CD4-positive, alpha-beta memory T cell (primary cell): ENCODE measurements at regions not wholly inside any gene's neighbourhood (a gene's known extent, or its start where the extent isn't known, plus 50 kb on each side); places are given as distances from the start of the nearest gene placed in this dataset.

ENCODE experiments used
- CTCF ChIA-PET: fragments of 350-600 bp; sonication (Branson Sonifier 250); formaldehyde crosslinking; loops from one replicate; lab custom pipeline; 2021; ENCODE audit warnings: inconsistent platforms; ENCODE audit not compliant: partially characterized antibody; lab: Charles Lee
- POLR2A ChIA-PET: fragments of 350-600 bp; sonication (Branson Sonifier 250); formaldehyde crosslinking; loops from one replicate; lab custom pipeline; 2021; ENCODE audit not compliant: partially characterized antibody; lab: Charles Lee
- DNase-seq, 5 donors: peaks; one replicate each; pipeline versions ENCODE4 v3.0.0 to v3.0.0-alpha.2; 2020 to 2022; ENCODE audit warnings: mixed read lengths in 1 of 5
- H3K27ac ChIP-seq: one replicate; pipeline ENCODE4 v1.7.0; 2013; ENCODE audit warnings: low read depth, low read length
- H3K27me3 ChIP-seq: 2 replicates; pipeline ENCODE4 v1.7.0; 2013; ENCODE audit warnings: mild to moderate bottlenecking, low read length, moderate library complexity; ENCODE audit not compliant: insufficient read depth
- H3K36me3 ChIP-seq: 2 replicates; pipeline ENCODE4 v1.7.0; 2013; ENCODE audit warnings: mild to moderate bottlenecking, low read length, moderate library complexity; ENCODE audit not compliant: insufficient read depth
- H3K4me1 ChIP-seq: 2 replicates; pipeline ENCODE4 v1.7.0; 2013; ENCODE audit warnings: mild to moderate bottlenecking, low read length, moderate library complexity; ENCODE audit not compliant: insufficient read depth
- H3K4me3 ChIP-seq, 2 donors: one replicate each; pipeline ENCODE4 v1.7.0; 2013; ENCODE audit warnings: low read length in 2 of 2, mild to moderate bottlenecking in 1 of 2
- H3K9me3 ChIP-seq, 2 donors: one replicate each; pipeline ENCODE4 v1.7.0; 2013; ENCODE audit warnings: low read length in 2 of 2, control low read depth in 1 of 2; ENCODE audit not compliant: control insufficient read depth in 1 of 2
- H3K27ac Mint-ChIP-seq, 7 donors: one replicate each; pipeline ENCODE4 v1.8.0; 2020 to 2021; ENCODE audit warnings: mixed read lengths in 7 of 7, mild to moderate bottlenecking in 6 of 7, inconsistent platforms in 3 of 7, moderate library complexity in 3 of 7
- H3K27me3 Mint-ChIP-seq, 2 donors: one replicate each; pipeline ENCODE4 v1.8.0; 2020 to 2021; ENCODE audit warnings: mixed read lengths in 2 of 2
- H3K36me3 Mint-ChIP-seq, 2 donors: one replicate each; pipeline ENCODE4 v1.8.0; 2020 to 2021; ENCODE audit warnings: mixed read lengths in 2 of 2, inconsistent platforms in 1 of 2, mild to moderate bottlenecking in 1 of 2
- H3K4me1 Mint-ChIP-seq, 4 donors: one replicate each; pipeline ENCODE4 v1.8.0; 2020 to 2021; ENCODE audit warnings: mixed read lengths in 4 of 4, mild to moderate bottlenecking in 1 of 4
- H3K4me3 Mint-ChIP-seq, 8 donors: one replicate each; pipeline ENCODE4 v1.8.0; 2020 to 2021; ENCODE audit warnings: mixed read lengths in 8 of 8, mild to moderate bottlenecking in 7 of 8, moderate library complexity in 6 of 8, inconsistent platforms in 3 of 8
- H3K9me3 Mint-ChIP-seq, 8 donors: one replicate each; pipeline ENCODE4 v1.8.0; 2020 to 2021; ENCODE audit warnings: mixed read lengths in 8 of 8, mild to moderate bottlenecking in 5 of 8, inconsistent platforms in 3 of 8, moderate library complexity in 1 of 8
- intact Hi-C: fragments of 100-400 bp; cut with micrococcal nuclease; formaldehyde crosslinking; loops from one replicate; pipeline ENCODE4 v1.15.1; 2023

GRCh38 chr18:78868330-78869316 is 111.0 kb upstream of the SALL3 start:
- H3K36me3 ChIP-seq: no peaks in the 10 kb centered on the region
- no peak overlapping the region for H3K4me3 Mint-ChIP-seq
- ChIA-PET CTCF (no interaction called here), POLR2A (no interaction called here)
- DNase-seq: no peak
- no peak overlapping the region for H3K27ac ChIP-seq
- no peaks in the 10 kb centered on the region for H3K9me3 Mint-ChIP-seq
- H3K4me1 ChIP-seq: no peaks in the 10 kb centered on the region
- intact Hi-C loops: no loop called here
- no peaks in the 10 kb centered on the region for H3K36me3 Mint-ChIP-seq
- no peaks in the 10 kb centered on the region for H3K27me3 ChIP-seq
- no peaks in the 10 kb centered on the region for H3K4me1 Mint-ChIP-seq
- H3K27me3 Mint-ChIP-seq: no peaks in the 10 kb centered on the region
- H3K4me3 ChIP-seq: no peak overlapping the region
- no peak overlapping the region for H3K27ac Mint-ChIP-seq
- H3K9me3 ChIP-seq: no peaks in the 10 kb centered on the region

GRCh38 chr18:78871618-78872017 is 108.0 kb upstream of the SALL3 start:
- Histone ChIP-seq H3K27me3 (no peaks in the 10 kb centered on the region), H3K27ac (no peak overlapping the region), H3K9me3 (no peaks in the 10 kb centered on the region), H3K36me3 (no peaks in the 10 kb centered on the region), H3K4me1 (no peaks in the 10 kb centered on the region), H3K4me3 (no peak overlapping the region)
- H3K27me3 Mint-ChIP-seq: peaks cover 0 to 3% of the 10 kb centered on the region in 2 donors
- ChIA-PET POLR2A (no interaction called here), CTCF (no interaction called here)
- H3K27ac Mint-ChIP-seq: no peak overlapping the region
- H3K4me3 Mint-ChIP-seq: no peak overlapping the region
- intact Hi-C loops: no loop called here
- DNase-seq: no peak
- peaks cover 0 to 1% (median 0%) of the 10 kb centered on the region in 4 donors for H3K4me1 Mint-ChIP-seq
- no peaks in the 10 kb centered on the region for H3K9me3 Mint-ChIP-seq
- no peaks in the 10 kb centered on the region for H3K36me3 Mint-ChIP-seq

- H3K9me3 ChIP-seq: no peaks in the 10 kb centered on the region
- H3K9me3 Mint-ChIP-seq: no peaks in the 10 kb centered on the region
- no peak overlapping the region for H3K27ac ChIP-seq
- H3K36me3 ChIP-seq: no peaks in the 10 kb centered on the region
- no peak for DNase-seq
- H3K4me1 Mint-ChIP-seq: peaks cover 0 to 1% (median 0%) of the 10 kb centered on the region in 4 donors
- H3K4me3 Mint-ChIP-seq: no peak overlapping the region
- no peaks in the 10 kb centered on the region for H3K36me3 Mint-ChIP-seq
- no peaks in the 10 kb centered on the region for H3K27me3 ChIP-seq
- ChIA-PET POLR2A (no interaction called here), CTCF (no interaction called here)
- intact Hi-C loops: no loop called here
- no peak overlapping the region for H3K4me3 ChIP-seq
- H3K27ac Mint-ChIP-seq: no peak overlapping the region
- no peaks in the 10 kb centered on the region for H3K4me1 ChIP-seq
- peaks cover 0 to 10% of the 10 kb centered on the region in 2 donors for H3K27me3 Mint-ChIP-seq
Observed at GRCh38 chr18:78873926-78874500, 105.6 kb upstream of the SALL3 start.

- Mint-ChIP-seq H3K4me3 (no peak overlapping the region), H3K27ac (peak overlapping the region in 1 of 7 donors; percentile 85), H3K36me3 (no peaks in the 10 kb centered on the region), H3K9me3 (peaks cover 0 to under 1% (median 0%) of the 10 kb centered on the region in 8 donors), H3K27me3 (peaks cover 0 to 12% of the 10 kb centered on the region in 2 donors), H3K4me1 (peaks cover 0 to 1% (median 0%) of the 10 kb centered on the region in 4 donors)
- H3K36me3 ChIP-seq: no peaks in the 10 kb centered on the region
- CTCF ChIA-PET: interaction anchor here (1.3 kb wide), 1 partner anchor 373 kb away, joined by 4 read pairs; no protein-coding TSS in a partner anchor
- H3K4me1 ChIP-seq: no peaks in the 10 kb centered on the region
- no peaks in the 10 kb centered on the region for H3K27me3 ChIP-seq
- POLR2A ChIA-PET: no interaction called here
- no peaks in the 10 kb centered on the region for H3K9me3 ChIP-seq
- peak in 3 of 5 donors; percentile 5 to 12 (median 10) for DNase-seq
- no peak overlapping the region for H3K27ac ChIP-seq
- intact Hi-C loops: no loop called here
- H3K4me3 ChIP-seq: no peak overlapping the region
Observed at GRCh38 chr18:78875016-78875777, 104.4 kb upstream of the SALL3 start.

- no peak overlapping the region for H3K4me3 Mint-ChIP-seq
- H3K27me3 Mint-ChIP-seq: peaks cover 1 to 13% of the 10 kb centered on the region in 2 donors
- H3K27ac Mint-ChIP-seq: no peak overlapping the region
Observed at GRCh38 chr18:78875778-78876650, 103.6 kb upstream of the SALL3 start.

GRCh38 chr18:78876868-78877267 is 102.8 kb upstream of the SALL3 start:
- ChIA-PET POLR2A (no interaction called here), CTCF (no interaction called here)
- Histone ChIP-seq H3K4me1 (no peaks in the 10 kb centered on the region), H3K36me3 (no peaks in the 10 kb centered on the region), H3K27me3 (no peaks in the 10 kb centered on the region), H3K27ac (no peak overlapping the region), H3K4me3 (no peak overlapping the region), H3K9me3 (no peaks in the 10 kb centered on the region)
- Mint-ChIP-seq H3K27ac (no peak overlapping the region), H3K9me3 (peaks cover 0 to 4% (median 0%) of the 10 kb centered on the region in 8 donors), H3K27me3 (peaks cover 4 to 15% of the 10 kb centered on the region in 2 donors), H3K4me3 (no peak overlapping the region), H3K36me3 (no peaks in the 10 kb centered on the region), H3K4me1 (peaks cover 0 to 1% (median 0%) of the 10 kb centered on the region in 4 donors)
- no peak for DNase-seq
- intact Hi-C loops: no loop called here

More at GRCh38 chr18:78875778-78876650, 103.6 kb upstream of the SALL3 start:
- H3K4me1 Mint-ChIP-seq: peaks cover 0 to 1% (median 0%) of the 10 kb centered on the region in 4 donors
- Histone ChIP-seq H3K9me3 (no peaks in the 10 kb centered on the region), H3K27me3 (no peaks in the 10 kb centered on the region), H3K4me3 (no peak overlapping the region), H3K4me1 (no peaks in the 10 kb centered on the region), H3K27ac (no peak overlapping the region), H3K36me3 (no peaks in the 10 kb centered on the region)
- ChIA-PET CTCF (interaction anchor here (1.3 kb wide), 1 partner anchor 372 kb away, joined by 4 read pairs; no protein-coding TSS in a partner anchor), POLR2A (no interaction called here)
- no peaks in the 10 kb centered on the region for H3K36me3 Mint-ChIP-seq
- no peak for DNase-seq
- intact Hi-C loops: no loop called here
- peaks cover 0 to 4% (median 0%) of the 10 kb centered on the region in 8 donors for H3K9me3 Mint-ChIP-seq
